Fibroblast of villous mesenchyme (primary cell): ENCODE measurements at regions not wholly inside any gene's neighbourhood (a gene's known extent, or its start where the extent isn't known, plus 50 kb on each side); places are given as distances from the start of the nearest gene placed in this dataset.
"Not testable (repeated sequence)": the region's sequence is repeated elsewhere in the genome, so short reads cannot be mapped to it uniquely, and the experiment has no call there.

Source experiments
- DNase-seq: peaks from one replicate; pipeline ENCODE4 v3.0.0-alpha.2; 2010; ENCODE audit warnings: low read depth
- H3K4me3 ChIP-seq: 2 replicates; pipeline ENCODE4 v1.5.1; 2011; ENCODE audit warnings: low read depth, mild to moderate bottlenecking, low read length
- TF ChIP-seq, protein P1 (sequence below): IDR thresholded peaks from 2 replicates; pipeline ENCODE4 v1.5.1; 2012; ENCODE audit warnings: low read depth, mild to moderate bottlenecking, low read length; ENCODE audit not compliant: insufficient read depth

DNA sequence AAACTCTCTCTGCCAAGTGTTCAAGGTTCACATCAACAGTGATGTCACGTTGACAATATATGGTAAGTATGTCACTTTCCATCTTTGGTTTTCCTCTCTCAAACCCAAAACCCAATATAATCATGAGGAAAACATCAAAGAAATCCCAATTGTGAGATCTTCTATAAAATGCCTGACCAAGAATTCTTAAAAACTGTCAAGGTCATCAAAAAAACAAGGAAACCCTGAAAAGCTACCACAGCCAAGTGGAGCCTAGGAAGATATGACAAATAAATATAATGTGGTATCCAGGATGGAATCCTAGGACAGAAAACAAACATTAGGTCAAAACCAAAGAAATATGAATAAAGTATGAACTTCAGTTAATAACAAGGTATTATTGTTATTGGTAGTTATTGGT, 85.2 kb upstream of the CCDC39 start:
- DNase-seq: no peak
- H3K4me3 ChIP-seq: no peak overlapping the region
- TF ChIP-seq, protein P1, sequence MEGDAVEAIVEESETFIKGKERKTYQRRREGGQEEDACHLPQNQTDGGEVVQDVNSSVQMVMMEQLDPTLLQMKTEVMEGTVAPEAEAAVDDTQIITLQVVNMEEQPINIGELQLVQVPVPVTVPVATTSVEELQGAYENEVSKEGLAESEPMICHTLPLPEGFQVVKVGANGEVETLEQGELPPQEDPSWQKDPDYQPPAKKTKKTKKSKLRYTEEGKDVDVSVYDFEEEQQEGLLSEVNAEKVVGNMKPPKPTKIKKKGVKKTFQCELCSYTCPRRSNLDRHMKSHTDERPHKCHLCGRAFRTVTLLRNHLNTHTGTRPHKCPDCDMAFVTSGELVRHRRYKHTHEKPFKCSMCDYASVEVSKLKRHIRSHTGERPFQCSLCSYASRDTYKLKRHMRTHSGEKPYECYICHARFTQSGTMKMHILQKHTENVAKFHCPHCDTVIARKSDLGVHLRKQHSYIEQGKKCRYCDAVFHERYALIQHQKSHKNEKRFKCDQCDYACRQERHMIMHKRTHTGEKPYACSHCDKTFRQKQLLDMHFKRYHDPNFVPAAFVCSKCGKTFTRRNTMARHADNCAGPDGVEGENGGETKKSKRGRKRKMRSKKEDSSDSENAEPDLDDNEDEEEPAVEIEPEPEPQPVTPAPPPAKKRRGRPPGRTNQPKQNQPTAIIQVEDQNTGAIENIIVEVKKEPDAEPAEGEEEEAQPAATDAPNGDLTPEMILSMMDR: no peak

DNA sequence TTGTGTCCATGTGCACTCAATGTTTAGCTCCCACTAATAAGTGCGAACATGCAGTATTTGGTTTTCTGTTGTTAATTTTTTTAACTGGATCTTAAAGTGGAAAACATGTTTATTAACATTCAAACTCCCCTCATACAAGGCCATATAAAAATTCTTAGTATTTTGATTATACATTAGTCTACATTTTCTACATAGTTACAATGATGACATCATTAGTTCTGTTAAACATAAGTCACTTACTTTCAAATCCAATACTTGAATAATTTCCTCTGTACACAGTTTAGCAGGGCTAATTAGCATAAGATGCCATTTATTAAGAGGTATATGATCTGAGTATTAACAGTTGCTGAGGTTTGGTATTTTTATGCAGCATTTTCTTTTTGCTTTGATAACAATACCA, 91.3 kb upstream of the CCDC39 start:
- no peak overlapping the region for H3K4me3 ChIP-seq
- TF ChIP-seq, protein P1: no peak
- no peak for DNase-seq

DNA sequence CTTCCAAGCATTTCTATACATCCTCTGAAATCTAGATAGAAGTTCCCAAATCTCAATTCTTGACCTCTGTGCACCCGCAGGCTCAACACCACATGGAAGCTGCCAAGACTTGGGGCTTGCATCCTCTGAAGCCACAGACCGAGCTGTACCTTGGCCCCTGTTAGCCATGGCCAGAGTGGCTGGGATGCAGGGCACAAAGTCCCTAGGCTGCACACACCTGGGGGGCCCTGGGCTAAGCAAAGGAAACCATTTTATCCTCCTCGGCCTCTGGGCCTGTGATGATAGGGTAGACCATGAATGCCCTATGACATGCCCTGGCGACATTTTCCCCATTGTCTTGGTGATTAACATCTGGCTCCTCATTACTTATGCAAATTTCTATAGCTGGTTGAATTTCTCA, 97.1 kb upstream of the CCDC39 start:
- DNase-seq: no peak
- H3K4me3 ChIP-seq: no peak overlapping the region
- TF ChIP-seq, protein P1: no peak

DNA sequence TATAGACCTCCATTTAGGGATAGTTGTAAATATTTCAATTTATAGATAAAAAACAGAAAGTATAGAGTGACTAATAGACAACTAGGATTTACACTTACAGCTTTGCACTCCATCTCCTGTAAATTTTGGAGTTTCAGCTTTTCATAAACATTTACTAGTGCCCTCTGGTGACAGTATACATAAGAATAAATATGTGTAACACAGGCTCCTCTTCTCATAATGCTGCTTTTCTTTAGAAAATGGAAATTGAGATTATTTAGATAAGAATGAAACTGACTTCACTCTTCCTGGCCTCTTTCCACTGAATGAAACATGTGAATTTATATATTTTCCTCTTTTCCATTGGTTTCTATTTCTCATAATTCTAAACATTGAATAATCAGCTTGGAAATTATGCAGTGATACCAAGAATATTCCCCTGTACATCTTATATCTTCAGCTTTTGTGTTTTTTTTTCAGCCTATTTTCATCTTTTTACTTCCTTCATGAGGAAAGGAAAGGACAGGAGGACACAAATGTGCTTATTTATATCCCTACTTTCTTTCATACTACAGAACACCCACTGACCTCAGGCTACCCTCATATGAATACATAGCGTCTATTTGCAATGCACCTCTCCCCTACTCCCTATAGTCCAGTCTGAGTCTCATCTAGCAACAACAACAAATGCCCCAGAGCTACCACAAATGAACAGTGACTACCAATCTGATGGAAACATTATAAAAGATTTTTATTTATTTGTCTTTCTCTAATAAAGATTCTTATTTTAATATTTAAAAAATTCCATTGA, 103.1 kb upstream of the CCDC39 start:
- H3K4me3 ChIP-seq: no peak overlapping the region
- DNase-seq: no peak
- TF ChIP-seq, protein P1: no peak

DNA sequence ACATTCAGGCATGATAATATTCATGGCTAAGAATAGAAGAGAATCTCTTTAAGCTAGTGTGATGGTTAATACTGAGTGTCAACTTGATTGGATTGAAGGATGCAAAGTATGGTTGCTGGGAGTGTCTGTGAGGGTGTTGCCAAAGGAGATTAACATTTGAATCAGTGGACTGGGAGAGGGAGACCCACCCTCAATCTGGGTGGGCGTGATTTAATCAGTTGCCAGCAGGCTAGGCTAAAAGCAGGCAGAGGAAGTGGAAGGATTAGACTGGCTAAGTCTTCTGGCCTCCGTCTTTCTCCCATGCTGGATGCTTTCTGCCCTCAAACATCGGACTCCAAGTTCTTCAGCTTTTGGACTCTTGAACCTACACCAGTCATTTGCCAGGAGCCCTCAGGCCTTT, 106.9 kb upstream of the CCDC39 start:
- not testable (repeated sequence) for DNase-seq, H3K4me3 ChIP-seq

DNA sequence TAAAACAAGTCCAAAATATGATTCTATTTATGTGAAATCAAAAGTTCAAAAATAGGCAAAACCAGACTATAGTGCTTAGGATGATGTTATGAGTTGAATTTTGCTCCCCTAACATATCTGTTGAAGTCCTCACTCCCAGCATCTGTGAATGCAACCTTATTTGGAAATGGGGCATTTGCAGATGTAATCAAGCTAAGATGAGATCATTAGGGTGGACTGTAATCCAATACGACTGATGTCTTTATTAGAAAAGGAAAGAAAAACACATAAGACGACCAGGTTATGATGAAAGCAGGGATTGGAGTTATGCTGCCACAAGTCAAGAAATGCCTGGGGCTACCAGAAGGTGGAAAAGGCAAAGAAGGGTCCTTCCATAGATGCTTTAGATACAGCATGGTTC, 110.5 kb upstream of the CCDC39 start:
- no peak for DNase-seq
- H3K4me3 ChIP-seq: no peak overlapping the region
- TF ChIP-seq, protein P1: no peak

DNA sequence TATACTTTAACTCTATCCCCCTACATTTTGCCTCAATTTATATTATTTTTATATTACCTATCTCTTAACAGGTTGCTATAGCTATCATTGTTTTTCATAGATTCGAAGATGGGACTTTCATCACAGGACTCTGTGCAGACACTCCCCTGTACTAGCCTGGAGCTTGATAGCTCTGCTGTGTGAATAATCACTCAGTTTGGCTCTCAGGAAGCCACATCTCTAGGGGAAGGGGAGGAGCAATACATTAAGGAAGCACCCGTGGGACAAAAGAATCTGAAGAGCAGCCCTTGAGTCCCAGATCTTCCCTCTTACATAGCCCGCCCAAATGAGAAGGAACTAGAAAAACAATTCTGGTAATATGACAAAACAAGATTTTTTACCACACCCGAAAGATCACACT, 114.3 kb upstream of the FXR1 start:
- TF ChIP-seq, protein P1: no peak
- DNase-seq: no peak
- H3K4me3 ChIP-seq: no peak overlapping the region
